Tibial nerve (tissue), 3 donors: ENCODE measurements at regions not wholly inside any gene's neighbourhood (a gene's known extent, or its start where the extent isn't known, plus 50 kb on each side); places are given as distances from the start of the nearest gene placed in this dataset.
"Not testable (repeated sequence)": the region's sequence is repeated elsewhere in the genome, so short reads cannot be mapped to it uniquely, and the experiment has no call there.

ENCODE experiments used
- CTCF ChIP-seq, 5 experiments: fragments of 200-600 bp in 3 of 5; fragments of 450-650 bp in 2 of 5; sonication (generic) in 3 of 5; IDR thresholded peaks; one replicate each; pipeline ENCODE4 v1.5.1; 2016 to 2019; ENCODE audit warnings: antibody characterized with exemption in 5 of 5, mild to moderate bottlenecking in 3 of 5, moderate library complexity in 2 of 5
- POLR2A ChIP-seq, 2 donors: fragments of 450-650 bp; IDR thresholded peaks; one replicate each; pipeline ENCODE4 v1.6.1; 2017; ENCODE audit warnings: antibody characterized with exemption in 2 of 2, mild to moderate bottlenecking in 2 of 2, moderate library complexity in 2 of 2

- TF ChIP-seq POLR2A, CTCF (IDR thresholded peaks at IDR 0.05): not testable (repeated sequence)
These were observed 98.2 kb upstream of the NDUFV2 start for GRCh38 chr18:9004308-9004707.
